HG03103 (cell line): ENCODE measurements at regions not wholly inside any gene's neighbourhood (a gene's known extent, or its start where the extent isn't known, plus 50 kb on each side); places are given as distances from the start of the nearest gene placed in this dataset.

Experiments
- ATAC-seq: cut with Tn5 transposase; IDR thresholded peaks from one replicate; pipeline ENCODE4 v1.9.1; 2021; ENCODE audit warnings: low read depth; ENCODE audit not compliant: unreplicated experiment

- no peak for ATAC-seq
These were observed 182.4 kb upstream of the ETAA1 start for GRCh38 chr2:67214585-67215185.

- no peak for ATAC-seq
These were observed 181.7 kb upstream of the ETAA1 start for GRCh38 chr2:67215214-67216055.

- no peak for ATAC-seq
These were observed 181.0 kb upstream of the ETAA1 start for GRCh38 chr2:67216103-67216502.

GRCh38 chr2:67216881-67217280 lies 180.3 kb upstream of the ETAA1 start:
- ATAC-seq: no peak

GRCh38 chr2:67217398-67217797 lies 179.7 kb upstream of the ETAA1 start:
- ATAC-seq: no peak

GRCh38 chr2:67218056-67218455 lies 179.1 kb upstream of the ETAA1 start:
- no peak for ATAC-seq

- ATAC-seq: no peak
These were observed 177.5 kb upstream of the ETAA1 start for GRCh38 chr2:67219651-67220050.

GRCh38 chr2:67221266-67221665 lies 175.9 kb upstream of the ETAA1 start:
- no peak for ATAC-seq

GRCh38 chr2:67225287-67225973 lies 171.7 kb upstream of the ETAA1 start:
- ATAC-seq: no peak

GRCh38 chr2:67229706-67230105 lies 167.4 kb upstream of the ETAA1 start:
- no peak for ATAC-seq

- ATAC-seq: no peak
These were observed 164.2 kb upstream of the ETAA1 start for GRCh38 chr2:67232936-67233335.

GRCh38 chr2:67234440-67234839 lies 162.7 kb upstream of the ETAA1 start:
- no peak for ATAC-seq

GRCh38 chr2:67237288-67237687 lies 159.8 kb upstream of the ETAA1 start:
- ATAC-seq: no peak

- no peak for ATAC-seq
These were observed 156.6 kb upstream of the ETAA1 start for GRCh38 chr2:67240507-67240906.

GRCh38 chr2:67241453-67241852 lies 155.7 kb upstream of the ETAA1 start:
- ATAC-seq: no peak

GRCh38 chr2:67242456-67242855 lies 154.7 kb upstream of the ETAA1 start:
- no peak for ATAC-seq

- ATAC-seq: no peak
These were observed 153.2 kb upstream of the ETAA1 start for GRCh38 chr2:67243919-67244318.

- no peak for ATAC-seq
These were observed 150.3 kb upstream of the ETAA1 start for GRCh38 chr2:67246791-67247190.

- no peak for ATAC-seq
These were observed 145.4 kb upstream of the ETAA1 start for GRCh38 chr2:67251741-67252140.

- no peak for ATAC-seq
These were observed 141.1 kb upstream of the ETAA1 start for GRCh38 chr2:67255933-67256615.

GRCh38 chr2:67256892-67257291 lies 140.2 kb upstream of the ETAA1 start:
- ATAC-seq: no peak
